ENCODE measurements at regions not wholly inside any gene's neighbourhood (a gene's known extent, or its start where the extent isn't known, plus 50 kb on each side); places are given as distances from the start of the nearest gene placed in this dataset.

GRCh38 chr10:62545160-62546066 lies 171.2 kb downstream of the ZNF365 start:
- DNase-seq (ENCODE audit: low spot score) (no peak), FAIRE-seq (no peak)

- no peak for FAIRE-seq
- DNase-seq (ENCODE audit: low spot score): no peak
Observed at GRCh38 chr10:62548686-62549085, 174.5 kb downstream of the ZNF365 start.

- DNase-seq (ENCODE audit: low spot score) (no peak), FAIRE-seq (no peak)
Observed at GRCh38 chr10:62550173-62550572, 176.0 kb downstream of the ZNF365 start.

GRCh38 chr10:62554632-62555199 lies 180.5 kb downstream of the ZNF365 start:
- DNase-seq (ENCODE audit: low spot score): peak; percentile 49
- FAIRE-seq: no peak

- FAIRE-seq: no peak
- no peak for DNase-seq (ENCODE audit: low spot score)
Observed at GRCh38 chr10:62559481-62560200, 185.5 kb downstream of the ZNF365 start.

GRCh38 chr10:62560201-62560819 lies 186.1 kb downstream of the ZNF365 start:
- FAIRE-seq (no peak), DNase-seq (ENCODE audit: low spot score) (no peak)

- FAIRE-seq: no peak
- no peak for DNase-seq (ENCODE audit: low spot score)
Observed at GRCh38 chr10:62561151-62561550, 187.0 kb downstream of the ZNF365 start.

- FAIRE-seq (no peak), DNase-seq (ENCODE audit: low spot score) (no peak)
Observed at GRCh38 chr10:62562101-62562500, 187.9 kb downstream of the ZNF365 start.

GRCh38 chr10:62562795-62563194 lies 188.6 kb downstream of the ZNF365 start:
- no peak for FAIRE-seq
- no peak for DNase-seq (ENCODE audit: low spot score)

GRCh38 chr10:62573929-62574328 lies 199.8 kb downstream of the ZNF365 start:
- peak; percentile 17 for FAIRE-seq

GRCh38 chr10:62577076-62577475 lies 202.9 kb downstream of the ZNF365 start:
- FAIRE-seq (no peak), DNase-seq (ENCODE audit: low spot score) (no peak)

More at GRCh38 chr10:62573929-62574328, 199.8 kb downstream of the ZNF365 start:
- DNase-seq (ENCODE audit: low spot score): no peak

GRCh38 chr10:62577666-62578291 lies 203.6 kb downstream of the ZNF365 start:
- no peak for DNase-seq (ENCODE audit: low spot score)
- FAIRE-seq: no peak

GRCh38 chr10:62578301-62578700 lies 204.1 kb downstream of the ZNF365 start:
- FAIRE-seq (no peak), DNase-seq (ENCODE audit: low spot score) (no peak)

- no peak for FAIRE-seq
Observed at GRCh38 chr10:62578916-62579315, 204.7 kb downstream of the ZNF365 start.

GRCh38 chr10:62580396-62580795 lies 206.2 kb downstream of the ZNF365 start:
- FAIRE-seq (no peak), DNase-seq (ENCODE audit: low spot score) (no peak)

More at GRCh38 chr10:62578916-62579315, 204.7 kb downstream of the ZNF365 start:
- DNase-seq (ENCODE audit: low spot score): no peak

GRCh38 chr10:62581351-62581750 lies 207.2 kb downstream of the ZNF365 start:
- peak; percentile 74 for FAIRE-seq
- DNase-seq (ENCODE audit: low spot score): no peak

- DNase-seq (ENCODE audit: low spot score) (no peak), FAIRE-seq (no peak)
Observed at GRCh38 chr10:62582101-62582705, 208.0 kb downstream of the ZNF365 start.

GRCh38 chr10:62582804-62583208 lies 208.6 kb downstream of the ZNF365 start:
- DNase-seq (ENCODE audit: low spot score) (peak; percentile 73), FAIRE-seq (peak; percentile 23)

GRCh38 chr10:62583876-62584615 lies 209.9 kb downstream of the ZNF365 start:
- DNase-seq (ENCODE audit: low spot score) (peak; percentile 75), FAIRE-seq (no peak)

GRCh38 chr10:62584731-62585130 lies 210.6 kb downstream of the ZNF365 start:
- FAIRE-seq: no peak
- no peak for DNase-seq (ENCODE audit: low spot score)
